ENCODE measurements at regions not wholly inside any gene's neighbourhood (a gene's known extent, or its start where the extent isn't known, plus 50 kb on each side); places are given as distances from the start of the nearest gene placed in this dataset.

DNA sequence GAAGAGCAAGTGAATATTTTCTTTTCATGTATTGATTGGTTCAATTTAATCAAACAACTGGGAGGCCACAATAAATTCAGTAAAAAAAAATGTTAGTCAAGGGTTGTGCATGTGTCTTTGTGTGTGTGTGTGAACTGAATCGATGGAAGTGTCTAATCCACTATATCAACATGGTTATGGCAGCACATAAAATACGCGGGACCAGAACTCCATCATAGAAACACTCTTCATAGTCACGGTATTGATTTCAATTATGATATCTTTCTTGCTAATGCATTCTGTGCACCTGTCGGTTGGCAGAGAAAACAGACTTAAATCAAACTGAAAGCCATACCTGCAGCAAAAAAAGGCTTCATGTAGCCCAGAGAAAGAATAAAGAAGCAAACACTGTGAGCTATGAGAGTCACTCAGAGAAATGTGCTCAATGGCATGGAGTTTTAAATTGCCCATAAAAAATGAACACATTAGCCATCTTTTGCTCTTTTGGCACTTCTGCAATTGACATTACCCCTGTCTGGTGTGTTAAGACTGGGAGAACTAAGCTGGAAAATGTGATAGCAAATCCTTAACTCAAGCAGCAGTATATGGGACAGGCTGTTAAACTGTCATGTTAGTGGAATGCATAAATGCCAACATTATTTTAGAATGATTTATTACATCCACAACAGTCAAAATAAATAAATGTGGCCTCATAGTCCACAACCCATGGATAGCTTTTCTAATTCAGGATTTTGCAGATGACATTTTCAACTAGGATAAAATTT lies 642.4 kb upstream of the C9orf72 start:
- no peak for DNase-seq

DNA sequence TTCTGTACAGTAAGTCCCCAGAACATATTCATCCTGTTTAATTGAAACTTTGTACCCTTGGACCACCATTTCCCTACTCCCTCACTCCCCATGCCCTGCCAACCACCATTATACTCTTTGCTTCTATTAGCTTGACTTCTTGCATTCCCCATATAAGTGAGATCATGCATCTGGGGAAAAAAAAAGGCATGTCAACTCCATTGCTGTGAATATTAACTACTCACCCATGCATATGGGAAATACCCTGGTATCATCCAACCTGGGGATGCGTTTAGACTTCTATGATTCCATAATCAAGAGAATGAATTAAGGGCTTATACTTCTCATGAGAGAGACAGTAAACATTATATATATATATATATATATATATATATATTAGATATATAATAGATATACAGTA lies 659.4 kb upstream of the C9orf72 start:
- no peak for DNase-seq

DNA sequence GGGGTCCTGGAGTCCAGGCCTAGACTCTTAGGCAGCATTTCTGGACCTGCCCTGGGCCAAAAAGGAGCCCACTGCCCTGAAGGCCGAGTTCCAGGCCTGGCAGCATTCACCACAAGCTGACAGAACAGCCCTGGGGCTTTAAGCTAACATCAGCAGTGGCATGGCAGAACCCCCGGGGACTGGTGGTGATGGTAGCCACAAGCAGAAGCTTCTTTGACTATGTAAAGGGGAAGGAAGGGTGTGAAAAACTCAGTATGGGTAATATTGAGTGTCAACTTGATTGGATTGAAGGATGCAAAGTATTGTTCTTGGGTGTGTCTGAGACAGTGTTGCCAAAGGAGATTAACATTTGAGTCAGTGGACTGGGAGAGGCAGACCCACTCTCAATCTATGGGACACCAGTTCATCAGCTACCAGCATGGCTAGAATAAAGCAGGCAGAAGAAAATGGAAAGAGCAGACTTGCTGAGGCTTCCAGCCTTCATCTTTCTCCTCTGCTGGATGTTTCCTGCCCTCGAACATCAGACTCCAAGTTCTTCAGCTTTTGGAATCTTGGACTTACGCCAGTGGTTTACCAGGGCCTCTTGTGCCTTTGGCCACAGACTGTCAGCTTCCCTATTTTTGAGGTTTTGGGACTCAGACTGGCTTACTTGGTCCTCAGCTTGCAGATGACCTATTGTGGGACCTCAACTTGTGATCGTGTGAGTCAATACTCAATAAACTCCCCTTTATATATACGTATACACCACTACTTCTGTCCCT lies 661.0 kb upstream of the C9orf72 start:
- DNase-seq, result no peak

DNA sequence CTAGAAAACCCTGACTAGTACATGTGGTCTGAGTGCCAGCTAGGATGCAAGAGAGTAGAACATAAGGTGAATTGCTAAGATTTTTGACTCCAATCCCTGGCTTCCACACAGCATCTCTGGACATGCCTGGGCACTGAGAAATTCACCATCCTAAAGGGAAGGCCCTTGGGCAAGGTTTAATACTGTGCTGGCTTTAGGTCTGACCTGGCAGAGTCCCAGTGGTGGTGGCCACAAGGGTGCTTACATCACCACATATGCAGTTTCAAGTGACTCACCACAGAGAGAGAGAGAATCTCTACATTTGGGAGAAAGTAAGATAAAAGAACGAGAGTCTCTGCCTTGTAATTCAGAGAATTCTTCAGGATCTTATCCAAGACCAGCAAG lies 661.6 kb upstream of the C9orf72 start:
- DNase-seq, result no peak

DNA sequence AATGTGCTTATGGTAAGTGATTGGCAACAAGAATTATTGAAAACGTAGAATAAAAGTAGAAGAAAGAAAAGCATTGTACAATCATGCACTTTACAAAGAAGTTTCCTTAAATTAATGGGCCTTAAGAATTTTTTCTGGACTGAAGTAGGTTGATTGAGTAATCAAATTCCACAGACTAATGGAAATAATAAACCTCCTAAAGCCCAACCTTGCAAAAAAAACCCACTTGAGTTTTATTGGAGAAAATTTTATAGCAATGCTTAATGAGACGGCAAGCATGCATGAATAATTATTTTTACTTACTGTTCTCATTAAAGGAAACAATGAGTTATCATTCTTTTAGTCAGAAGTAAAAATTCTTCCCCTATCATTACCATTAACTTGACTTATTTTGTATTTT lies 676.1 kb upstream of the C9orf72 start:
- DNase-seq, result no peak

DNA sequence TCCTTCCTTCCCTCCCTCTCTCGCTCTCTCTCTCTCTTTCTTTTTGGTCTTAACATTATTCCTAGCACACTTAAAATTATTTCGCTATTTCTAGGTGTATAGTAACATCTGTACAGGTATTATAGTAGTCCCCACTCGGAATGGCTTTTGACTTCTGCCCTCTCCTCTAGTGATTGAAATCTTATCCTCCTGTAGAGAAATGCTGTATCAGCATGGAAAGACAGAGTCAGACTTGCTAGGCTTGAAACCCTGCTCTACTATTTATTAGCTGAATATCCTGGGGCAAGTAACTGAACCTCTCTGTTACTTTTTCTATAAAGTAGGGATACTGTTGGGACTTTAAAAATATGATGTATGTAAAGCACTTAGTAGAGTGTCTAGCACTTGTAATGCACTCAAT lies 681.9 kb upstream of the C9orf72 start:
- DNase-seq, result no peak

DNA sequence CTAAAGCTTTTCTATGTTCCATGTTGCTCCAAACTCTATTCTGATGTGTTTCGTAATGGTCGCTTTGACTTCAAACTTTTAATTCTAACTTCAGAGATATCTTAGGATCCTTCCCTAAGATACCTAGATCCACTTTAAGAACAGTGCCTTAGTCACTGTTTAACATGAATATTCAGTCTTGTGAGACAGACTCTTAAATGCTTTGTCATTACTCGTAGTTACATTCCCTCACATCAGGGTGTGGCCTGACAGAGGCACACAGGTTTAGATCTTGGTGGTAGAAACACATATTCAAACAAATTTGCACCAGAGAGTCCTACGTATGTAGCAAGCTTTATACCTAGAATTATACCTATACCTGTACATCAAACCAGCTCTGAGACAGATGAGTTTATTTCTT lies 687.0 kb upstream of the C9orf72 start:
- DNase-seq, result no peak

DNA sequence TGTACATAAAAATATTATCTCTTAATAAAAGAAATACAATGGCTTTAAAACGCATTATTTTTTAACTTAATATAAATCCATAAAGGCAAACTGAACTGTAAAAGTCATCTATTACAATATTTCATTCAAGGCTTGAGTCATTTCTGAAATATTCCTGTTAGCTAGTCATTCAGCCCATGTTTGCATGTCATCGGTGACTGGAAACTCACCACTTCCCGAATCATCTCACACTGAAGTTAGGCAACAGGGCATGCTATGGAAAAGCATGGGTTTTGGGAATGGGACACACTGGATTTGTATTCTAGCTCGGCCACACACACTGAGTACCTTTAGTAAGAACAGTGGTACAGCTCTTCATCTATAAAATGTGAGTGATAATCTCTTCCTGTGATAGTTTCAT lies 691.1 kb upstream of the C9orf72 start:
- no peak for DNase-seq

DNA sequence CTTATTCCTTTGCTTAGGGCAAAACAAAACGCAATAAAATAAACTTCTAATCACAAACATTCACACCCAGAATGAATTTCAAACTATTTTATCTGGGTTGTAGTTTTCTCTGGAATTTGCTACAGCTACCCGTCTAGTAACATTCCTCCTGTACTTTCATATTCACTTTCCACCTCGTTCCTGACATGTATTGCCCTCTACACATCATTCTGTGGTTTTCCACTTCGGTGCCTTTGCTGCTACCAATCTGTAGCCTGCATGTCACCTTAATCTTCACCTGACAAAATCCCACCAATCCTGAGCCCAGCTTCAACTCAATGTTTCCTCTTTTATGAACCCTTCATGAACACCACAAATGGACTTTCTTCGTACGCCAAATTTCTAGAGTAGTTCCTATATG lies 694.1 kb upstream of the C9orf72 start:
- DNase-seq, result no peak

DNA sequence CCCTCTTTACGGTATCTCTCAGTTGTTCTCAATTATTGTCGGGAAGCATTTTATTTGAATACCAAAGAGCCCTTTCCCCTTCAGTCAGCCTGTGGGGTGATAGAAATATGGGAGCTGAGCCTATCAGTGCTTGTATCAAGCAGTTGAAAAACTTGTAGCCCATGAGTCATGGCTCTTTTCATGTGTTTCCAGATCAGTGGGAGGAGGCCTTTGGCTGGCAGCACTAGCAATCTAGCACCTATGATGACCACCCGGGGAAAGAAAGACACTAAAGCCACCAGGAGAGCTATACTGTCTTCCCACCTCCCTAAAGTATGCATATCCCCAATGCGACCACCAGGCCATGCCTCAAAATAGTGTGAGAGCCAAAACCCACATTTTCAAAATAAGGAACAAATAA lies 696.9 kb upstream of the C9orf72 start:
- DNase-seq, result no peak

DNA sequence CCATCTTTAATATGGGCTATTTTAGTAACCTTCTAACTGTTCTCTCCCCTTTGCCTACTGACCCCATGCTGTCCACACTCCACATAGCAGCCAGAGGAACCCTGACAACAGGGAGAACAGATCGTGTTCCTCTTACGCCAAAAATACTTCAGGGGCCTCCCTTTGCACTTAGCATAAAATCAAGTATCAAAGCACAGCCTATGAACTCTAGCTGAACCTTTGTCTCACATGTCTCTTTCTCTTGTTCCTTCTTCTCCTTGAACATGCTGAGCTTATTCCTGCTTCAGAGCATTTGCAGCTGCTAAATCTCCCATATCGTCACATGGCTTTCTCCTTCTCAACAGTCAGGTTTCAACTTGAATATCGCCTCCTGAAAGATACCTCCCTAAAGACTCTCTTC lies 698.8 kb upstream of the C9orf72 start:
- DNase-seq, result no peak

DNA sequence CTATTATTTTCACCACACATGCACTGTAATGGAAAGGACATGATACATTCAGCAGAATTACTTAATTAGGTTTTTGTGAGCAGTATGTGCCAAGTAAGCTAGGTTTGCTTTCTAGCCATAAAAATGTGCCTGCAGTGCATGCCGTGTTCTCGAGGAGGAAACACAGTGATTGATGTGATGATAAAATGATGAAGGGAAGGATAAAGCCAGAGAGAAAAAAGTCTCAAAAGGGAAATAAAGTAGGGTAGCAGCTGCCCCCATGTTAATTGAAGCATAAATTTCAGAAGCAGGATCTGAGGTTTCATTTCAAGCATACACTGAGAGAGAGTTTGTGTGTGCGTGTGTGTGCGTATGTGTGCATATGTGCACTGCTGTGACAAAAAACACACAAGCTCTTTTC lies 714.2 kb upstream of the C9orf72 start:
- DNase-seq, result no peak

DNA sequence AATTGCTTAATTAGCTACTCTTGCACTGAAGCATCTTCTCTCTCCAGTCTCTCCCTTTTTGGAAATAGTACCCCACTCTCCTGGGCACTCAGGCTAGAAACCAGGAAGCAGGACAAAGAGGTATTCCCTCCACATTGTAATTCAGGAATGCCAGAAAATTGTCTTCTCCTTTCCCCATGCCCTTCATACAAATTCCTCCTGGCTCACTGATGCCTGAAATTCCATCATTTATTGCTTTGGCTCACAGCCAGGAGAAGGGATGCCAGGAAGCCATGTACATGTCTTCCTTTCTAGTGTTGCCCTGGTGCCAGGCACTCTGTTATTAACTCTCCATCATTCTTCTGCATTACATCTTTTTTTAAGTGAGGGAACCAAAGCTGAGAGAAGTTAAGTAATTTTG lies 716.5 kb upstream of the C9orf72 start:
- no peak for DNase-seq

DNA sequence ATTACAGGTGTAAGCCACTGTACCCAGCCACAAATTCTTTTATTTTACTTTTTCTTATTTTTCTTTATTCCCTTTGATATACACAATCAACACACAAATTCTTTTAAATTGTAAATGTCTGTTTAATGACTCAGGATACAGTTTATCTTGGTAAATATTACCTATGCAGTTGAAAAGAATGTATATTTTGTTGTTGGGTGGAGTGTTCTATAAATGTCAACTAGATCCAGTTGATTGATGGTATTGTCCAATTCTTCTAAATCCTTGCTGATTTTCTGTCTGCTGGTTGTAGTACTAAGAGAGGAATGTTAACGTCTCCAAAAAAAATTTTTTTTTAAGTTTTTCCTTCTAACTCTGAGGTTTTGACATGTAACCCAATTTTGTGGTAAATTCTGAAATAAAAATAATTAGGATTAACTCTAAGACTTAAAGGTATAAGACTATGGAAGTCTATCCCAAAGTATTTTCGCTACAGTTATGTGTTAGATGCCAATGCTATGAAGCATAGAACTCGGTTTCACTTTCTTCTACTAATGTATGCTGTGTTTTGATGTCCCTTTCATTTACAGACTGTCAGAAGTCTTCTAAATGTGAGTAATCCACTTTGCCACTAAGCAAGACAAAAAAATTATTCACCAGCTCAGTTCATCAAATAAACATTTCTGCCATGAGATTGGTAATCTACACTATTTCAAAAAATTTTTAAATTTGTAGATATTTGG lies 720.2 kb upstream of the C9orf72 start:
- no peak for DNase-seq

DNA sequence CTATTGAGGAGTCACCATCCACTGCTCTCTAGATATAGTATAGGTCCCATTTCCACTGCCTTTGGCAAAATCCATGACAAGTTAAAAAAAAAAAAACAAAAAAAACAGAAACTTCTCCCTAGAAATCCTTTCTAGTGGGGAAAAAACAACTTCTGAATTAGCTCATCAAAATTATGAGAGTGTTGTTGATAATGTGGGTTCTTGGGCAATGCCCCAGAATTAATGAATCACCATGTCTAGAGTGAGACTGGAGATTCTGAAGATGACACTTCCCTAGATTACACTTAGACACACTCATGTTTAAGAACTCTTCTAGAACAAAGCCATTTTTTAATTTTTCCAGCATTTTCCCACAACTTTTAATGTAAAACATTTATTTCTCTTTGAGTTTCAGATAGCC lies 728.0 kb upstream of the C9orf72 start:
- DNase-seq, result no peak

DNA sequence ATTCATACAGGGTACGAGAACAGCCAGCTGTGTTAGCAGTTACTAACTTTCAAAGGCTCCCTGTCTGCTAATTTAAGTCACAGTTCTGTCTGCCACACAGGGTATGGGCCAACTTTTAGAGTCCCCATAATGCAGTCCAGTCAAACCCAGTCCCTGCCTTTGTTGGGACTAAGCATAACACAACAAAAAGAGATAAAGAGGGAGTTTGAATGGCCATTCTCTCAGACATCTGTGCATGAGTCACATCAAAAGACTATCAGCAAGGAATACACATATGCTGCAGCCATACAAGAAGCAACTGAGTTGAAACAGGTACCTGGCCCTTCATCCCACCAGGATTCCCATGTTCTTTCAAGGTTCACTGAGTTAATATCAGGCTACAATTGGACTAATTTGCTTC lies 744.5 kb upstream of the C9orf72 start:
- no peak for DNase-seq

DNA sequence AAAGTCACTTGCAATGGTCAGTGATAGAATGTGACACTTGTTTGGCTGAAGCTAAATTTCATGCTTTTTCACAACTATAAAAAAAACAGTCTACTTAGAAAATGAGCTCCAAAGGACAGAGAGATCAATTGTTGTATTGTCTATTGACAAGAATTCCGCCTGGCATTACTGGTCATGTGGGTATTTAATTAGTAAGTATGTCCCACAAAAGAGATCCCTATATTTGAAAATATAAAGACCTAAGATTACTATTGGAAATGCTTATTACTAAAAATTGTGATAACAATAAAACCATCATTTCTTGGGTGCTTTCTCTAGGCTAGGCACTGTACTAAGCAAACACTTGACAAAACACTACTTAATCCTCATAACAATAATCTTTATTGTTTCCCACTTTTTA lies 745.2 kb upstream of the C9orf72 start:
- no peak for DNase-seq

DNA sequence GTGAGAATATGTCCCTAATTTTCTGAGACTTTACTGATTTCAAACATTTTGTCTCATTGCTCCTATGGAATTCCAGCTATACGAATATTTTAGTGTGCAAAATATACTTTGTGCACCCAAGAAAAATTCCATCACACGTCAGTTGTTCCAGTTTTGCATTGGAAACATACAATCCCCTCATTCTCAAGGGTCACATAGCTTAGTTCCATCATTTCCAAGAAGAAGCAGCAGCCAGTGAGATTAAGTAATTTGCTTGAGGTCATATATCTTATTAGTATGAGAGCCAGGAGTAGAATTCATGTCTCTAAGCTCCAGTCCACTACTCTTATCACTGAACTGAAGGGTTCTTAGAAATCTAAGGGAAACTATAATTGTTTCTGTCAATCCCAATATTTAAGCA lies 746.7 kb upstream of the C9orf72 start:
- no peak for DNase-seq

DNA sequence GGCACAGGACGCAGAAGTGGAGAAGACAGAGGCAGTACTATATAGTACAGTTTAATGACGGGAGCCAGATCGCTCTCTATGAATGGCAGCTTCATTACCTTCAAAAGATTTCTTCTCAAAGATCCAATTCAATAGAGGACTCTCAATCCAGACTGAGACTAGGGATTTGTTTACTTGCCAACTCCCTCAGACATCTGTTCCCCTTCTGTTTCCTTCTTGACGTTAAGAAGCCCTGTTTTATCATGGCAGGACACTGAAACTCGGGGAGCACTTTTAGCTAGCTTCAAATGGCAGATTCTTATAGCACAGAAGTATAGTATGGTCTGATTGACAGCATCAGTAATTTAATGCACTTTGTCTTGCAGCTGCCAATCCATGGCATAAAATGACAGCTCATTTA lies 747.3 kb upstream of the C9orf72 start:
- no peak for DNase-seq

DNA sequence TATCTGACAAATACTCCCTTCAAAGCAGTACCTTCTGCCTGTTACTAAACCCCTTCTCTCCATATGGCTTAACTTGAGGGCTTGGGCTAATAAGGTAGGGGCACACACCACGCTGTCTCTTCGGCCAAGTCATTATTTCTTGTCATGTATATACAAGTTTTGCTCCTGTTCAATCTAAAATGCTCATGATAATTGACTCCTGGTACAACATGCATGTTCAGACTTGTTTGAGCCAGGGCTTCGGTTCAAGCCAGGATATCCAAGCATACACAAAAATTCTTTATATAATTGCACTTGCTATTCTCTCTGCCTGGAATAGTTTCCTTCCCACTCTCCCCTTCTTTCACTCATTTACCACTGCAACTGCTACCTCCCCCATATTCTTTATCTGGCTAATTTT lies 756.0 kb upstream of the C9orf72 start:
- no peak for DNase-seq

DNA sequence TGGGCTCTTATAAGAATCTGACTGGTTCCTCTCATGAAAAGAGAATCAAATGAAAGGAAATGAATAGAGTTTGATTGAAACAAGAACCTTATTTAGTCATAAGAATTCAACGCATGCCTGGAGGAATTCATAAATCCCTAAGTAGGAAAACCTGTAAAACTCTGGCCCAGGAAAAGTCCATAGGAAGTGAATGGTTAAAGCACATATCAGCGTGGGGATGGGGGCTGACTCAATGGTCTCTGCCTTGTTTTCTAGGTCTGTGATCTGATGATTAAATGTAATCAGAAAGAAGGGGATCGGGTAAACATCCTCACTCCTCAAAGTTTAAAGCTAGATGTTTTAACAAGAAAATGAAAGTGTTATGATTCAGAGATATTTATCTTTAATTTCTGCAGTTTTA lies 759.4 kb upstream of the C9orf72 start:
- DNase-seq, result no peak

DNA sequence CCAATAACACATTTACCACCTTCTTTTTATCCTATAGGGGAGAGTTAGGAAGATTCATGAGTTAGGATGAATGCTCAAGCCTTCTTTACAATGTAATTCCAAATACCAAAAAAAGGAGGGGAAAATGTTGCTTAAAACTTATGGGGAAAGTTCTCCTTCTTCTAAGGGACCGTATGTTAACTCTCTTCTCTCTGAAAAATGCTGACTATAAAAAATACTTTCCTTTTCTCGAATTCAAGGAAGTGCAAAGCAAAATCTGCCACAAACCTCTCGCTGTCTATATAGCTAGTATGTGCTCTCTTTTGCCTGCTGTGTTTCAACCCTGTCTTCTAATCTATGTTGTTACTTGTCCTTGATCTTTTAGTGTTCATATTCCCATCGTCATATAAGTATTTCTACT lies 768.6 kb upstream of the C9orf72 start:
- no peak for DNase-seq

DNA sequence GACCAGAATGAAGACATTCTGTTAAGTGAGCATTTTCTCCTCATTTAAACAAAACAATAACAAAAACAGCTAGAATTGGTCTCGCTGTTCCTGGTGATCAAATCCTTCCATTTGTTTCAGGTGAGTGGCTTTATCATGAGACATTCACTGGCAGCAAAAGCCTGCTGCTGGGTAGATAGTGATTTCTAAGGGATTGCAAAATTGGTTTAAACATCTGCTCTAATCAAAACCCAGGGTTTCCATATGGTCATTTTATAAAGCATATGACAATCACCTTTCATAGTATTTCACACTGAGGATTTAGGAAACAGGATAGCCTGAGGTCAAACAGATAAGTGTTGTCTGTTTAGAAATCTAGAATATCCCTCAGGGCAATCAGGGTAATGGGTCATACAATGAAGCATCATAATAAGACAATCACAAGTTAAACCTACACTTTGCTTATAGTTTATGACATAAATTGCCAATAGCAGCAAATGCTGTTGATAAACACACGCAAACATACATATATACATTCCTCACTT lies 769.6 kb upstream of the C9orf72 start:
- DNase-seq, result no peak

DNA sequence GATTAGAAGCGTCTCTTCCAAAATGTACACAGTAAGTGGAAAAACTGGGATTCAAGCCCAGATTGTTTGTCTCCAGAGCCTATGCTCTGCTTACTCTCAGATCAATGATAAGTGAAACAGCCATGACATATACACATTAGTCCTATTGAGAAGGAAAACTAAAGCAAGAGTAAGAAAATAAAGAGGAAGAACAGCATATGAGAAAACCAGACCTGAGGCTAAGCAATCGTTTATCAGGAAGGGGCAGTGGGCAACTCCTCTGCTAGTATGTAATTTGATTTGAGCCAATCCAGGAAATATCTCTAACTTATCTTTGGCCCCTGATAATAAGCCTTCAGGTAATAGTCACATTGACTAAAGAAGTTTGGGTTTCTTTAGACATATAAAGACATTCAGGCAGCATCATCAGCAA lies 789.9 kb upstream of the C9orf72 start:
- no peak for DNase-seq
